ENCODE measurements at regions not wholly inside any gene's neighbourhood (a gene's known extent, or its start where the extent isn't known, plus 50 kb on each side); places are given as distances from the start of the nearest gene placed in this dataset.

DNA sequence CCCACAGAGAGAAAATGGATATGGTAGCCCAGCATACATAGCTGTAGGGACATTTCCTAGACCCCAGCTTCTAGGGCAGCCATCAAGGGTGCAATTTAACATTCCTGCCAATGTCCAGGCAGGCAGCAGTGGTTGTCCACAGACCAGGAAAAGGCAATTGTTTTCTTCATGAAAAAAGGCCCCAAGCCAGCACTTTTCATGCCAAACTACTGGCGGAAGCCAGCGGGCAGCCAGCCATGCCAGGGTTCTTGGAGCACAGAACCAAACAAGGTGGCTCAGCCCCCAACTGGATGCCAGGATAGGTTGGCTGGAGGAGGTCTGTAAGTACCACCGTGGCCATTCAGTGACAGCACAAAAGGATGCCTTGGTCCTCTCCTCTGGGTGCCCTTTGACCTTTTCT, 94.6 kb downstream of the BANF2 start:
- DNase-seq (ENCODE audit: low read depth), result no peak
- TF ChIP-seq, protein P1, sequence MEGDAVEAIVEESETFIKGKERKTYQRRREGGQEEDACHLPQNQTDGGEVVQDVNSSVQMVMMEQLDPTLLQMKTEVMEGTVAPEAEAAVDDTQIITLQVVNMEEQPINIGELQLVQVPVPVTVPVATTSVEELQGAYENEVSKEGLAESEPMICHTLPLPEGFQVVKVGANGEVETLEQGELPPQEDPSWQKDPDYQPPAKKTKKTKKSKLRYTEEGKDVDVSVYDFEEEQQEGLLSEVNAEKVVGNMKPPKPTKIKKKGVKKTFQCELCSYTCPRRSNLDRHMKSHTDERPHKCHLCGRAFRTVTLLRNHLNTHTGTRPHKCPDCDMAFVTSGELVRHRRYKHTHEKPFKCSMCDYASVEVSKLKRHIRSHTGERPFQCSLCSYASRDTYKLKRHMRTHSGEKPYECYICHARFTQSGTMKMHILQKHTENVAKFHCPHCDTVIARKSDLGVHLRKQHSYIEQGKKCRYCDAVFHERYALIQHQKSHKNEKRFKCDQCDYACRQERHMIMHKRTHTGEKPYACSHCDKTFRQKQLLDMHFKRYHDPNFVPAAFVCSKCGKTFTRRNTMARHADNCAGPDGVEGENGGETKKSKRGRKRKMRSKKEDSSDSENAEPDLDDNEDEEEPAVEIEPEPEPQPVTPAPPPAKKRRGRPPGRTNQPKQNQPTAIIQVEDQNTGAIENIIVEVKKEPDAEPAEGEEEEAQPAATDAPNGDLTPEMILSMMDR (conservative IDR thresholded peaks at IDR 0.05; ENCODE audit: low read depth, low read length), result no peak
- H3K4me3 ChIP-seq (ENCODE audit: low read length), result no peak overlapping the region

- H3K4me3 ChIP-seq (ENCODE audit: low read length), result no peak overlapping the region
- TF ChIP-seq, protein P1 (conservative IDR thresholded peaks at IDR 0.05; ENCODE audit: low read depth, low read length), result no peak
- no peak for DNase-seq (ENCODE audit: low read depth)
Observed at GRCh38 chr20:17793986-17794385, 94.2 kb downstream of the BANF2 start.

- TF ChIP-seq, protein P1 (conservative IDR thresholded peaks at IDR 0.05; ENCODE audit: low read depth, low read length), result no peak
- H3K4me3 ChIP-seq (ENCODE audit: low read length), result no peak overlapping the region
- no peak for DNase-seq (ENCODE audit: low read depth)
Observed at GRCh38 chr20:17790296-17790695, 90.5 kb downstream of the BANF2 start.

DNA sequence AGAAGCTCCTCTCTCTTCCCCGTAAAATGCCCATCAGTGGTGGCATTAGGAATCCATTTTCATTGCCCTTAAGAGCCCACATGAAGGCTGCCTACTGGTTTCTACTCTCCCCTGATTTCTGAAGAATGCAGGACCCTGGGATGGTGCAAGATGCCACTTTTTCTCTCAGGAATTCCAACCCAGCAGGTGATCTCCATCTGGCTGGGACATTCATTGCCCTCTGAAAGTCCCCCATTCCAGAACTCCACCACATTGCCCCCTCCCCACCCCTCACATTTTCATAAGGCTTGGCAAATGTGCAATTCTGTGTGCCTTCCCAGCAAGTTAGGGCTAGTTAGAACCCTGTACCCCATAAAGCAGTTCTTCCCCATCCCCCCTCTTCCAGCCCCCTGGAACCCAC, 88.0 kb downstream of the BANF2 start:
- TF ChIP-seq, protein P1 (conservative IDR thresholded peaks at IDR 0.05; ENCODE audit: low read depth, low read length), result no peak
- no peak overlapping the region for H3K4me3 ChIP-seq (ENCODE audit: low read length)
- no peak for DNase-seq (ENCODE audit: low read depth)

DNA sequence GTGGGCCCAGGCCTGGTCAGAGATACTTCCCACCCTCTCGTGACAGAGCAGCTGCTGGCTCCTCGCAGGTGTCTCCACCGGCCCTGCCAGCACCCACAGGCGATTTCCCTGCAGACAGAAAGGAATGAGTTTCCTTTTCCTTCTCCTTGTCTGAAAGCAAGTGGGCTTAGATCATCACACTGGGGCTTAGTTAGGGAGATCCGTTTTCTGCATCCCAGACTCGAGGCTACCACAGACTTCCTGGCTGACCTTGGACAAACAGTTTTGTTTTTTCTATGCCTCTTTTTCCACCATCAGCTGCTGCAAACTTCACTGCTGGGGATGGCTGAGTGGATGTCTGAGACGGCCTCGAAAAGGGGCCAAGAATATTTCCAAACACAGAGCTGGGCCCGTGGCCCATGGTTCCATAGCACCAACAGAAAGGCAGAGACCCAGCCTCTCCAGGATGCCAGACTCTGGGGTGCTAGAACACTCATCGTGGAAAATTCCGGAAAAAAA, 86.5 kb downstream of the BANF2 start:
- DNase-seq (ENCODE audit: low read depth), result no peak
- TF ChIP-seq, protein P1 (conservative IDR thresholded peaks at IDR 0.05; ENCODE audit: low read depth, low read length), result no peak
- H3K4me3 ChIP-seq (ENCODE audit: low read length), result no peak overlapping the region

Measured in retinal pigment epithelial cell (primary cell).